ENCODE measurements at regions not wholly inside any gene's neighbourhood (a gene's known extent, or its start where the extent isn't known, plus 50 kb on each side); places are given as distances from the start of the nearest gene placed in this dataset.

DNA sequence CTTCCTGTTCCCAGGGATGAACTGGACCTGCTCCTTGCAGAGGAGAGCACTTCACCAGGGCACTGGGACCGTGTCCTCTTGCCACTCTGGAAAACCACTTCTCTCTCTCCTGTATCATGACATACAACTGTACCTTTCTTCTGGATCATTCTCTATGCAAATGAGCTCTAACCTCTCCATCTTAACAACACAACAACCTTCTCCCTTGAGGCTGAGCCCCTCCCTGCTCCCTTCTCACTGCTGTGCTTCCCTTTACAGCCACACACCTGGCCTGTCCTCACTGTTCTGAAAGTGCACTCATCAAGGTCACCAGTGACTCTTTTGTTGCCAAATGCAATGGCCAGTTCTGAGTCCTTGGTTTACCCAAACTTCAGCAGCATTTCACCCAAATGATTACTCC is 54.5 kb upstream of the MRPS6 start:
- no peak for TF ChIP-seq FOXA1 (IDR thresholded peaks at IDR 0.05)
- no peak for TF ChIP-seq BHLHE40 (IDR thresholded peaks at IDR 0.05; ENCODE audit: borderline replicate concordance)
- TF ChIP-seq NFRKB (IDR thresholded peaks at IDR 0.05), result no peak
- TF ChIP-seq FOXK2 (IDR thresholded peaks at IDR 0.05), result no peak
- TF ChIP-seq TARDBP (IDR thresholded peaks at IDR 0.05), result no peak
- TF ChIP-seq FOXM1 (IDR thresholded peaks at IDR 0.05; ENCODE audit: borderline replicate concordance), result no peak
- TF ChIP-seq LEF1 (IDR thresholded peaks at IDR 0.05; ENCODE audit: borderline replicate concordance), result no peak
- TF ChIP-seq, protein P1, sequence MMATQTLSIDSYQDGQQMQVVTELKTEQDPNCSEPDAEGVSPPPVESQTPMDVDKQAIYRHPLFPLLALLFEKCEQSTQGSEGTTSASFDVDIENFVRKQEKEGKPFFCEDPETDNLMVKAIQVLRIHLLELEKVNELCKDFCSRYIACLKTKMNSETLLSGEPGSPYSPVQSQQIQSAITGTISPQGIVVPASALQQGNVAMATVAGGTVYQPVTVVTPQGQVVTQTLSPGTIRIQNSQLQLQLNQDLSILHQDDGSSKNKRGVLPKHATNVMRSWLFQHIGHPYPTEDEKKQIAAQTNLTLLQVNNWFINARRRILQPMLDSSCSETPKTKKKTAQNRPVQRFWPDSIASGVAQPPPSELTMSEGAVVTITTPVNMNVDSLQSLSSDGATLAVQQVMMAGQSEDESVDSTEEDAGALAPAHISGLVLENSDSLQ (IDR thresholded peaks at IDR 0.05), result no peak
- no peak for TF ChIP-seq HDGF (IDR thresholded peaks at IDR 0.05; ENCODE audit: borderline replicate concordance)
